Lower leg skin (tissue), 4 donors: ENCODE measurements at regions not wholly inside any gene's neighbourhood (a gene's known extent, or its start where the extent isn't known, plus 50 kb on each side); places are given as distances from the start of the nearest gene placed in this dataset.

ENCODE experiments used
- DNase-seq, 2 donors: peaks; one replicate each; pipeline ENCODE4 v3.0.0-alpha.2; 2019; ENCODE audit warnings: low spot score in 2 of 2
- H3K4me3 ChIP-seq: fragments of 200-600 bp; sonication (generic); 2 replicates; pipeline ENCODE4 v1.5.1; 2017; ENCODE audit warnings: mild to moderate bottlenecking, low read depth; ENCODE audit not compliant: poor library complexity, severe bottlenecking
- POLR2A ChIP-seq, 2 donors: fragments of 450-650 bp; IDR thresholded peaks; one replicate each; pipeline ENCODE4 v1.6.1; 2016 to 2017; ENCODE audit warnings: antibody characterized with exemption in 2 of 2, mild to moderate bottlenecking in 1 of 2, moderate library complexity in 1 of 2
- WGBS, 2 donors: methylation state at CpG; one replicate each; pipeline ENCODE4 v1.1.5; 2018; 5-methylcytosine and 5-hydroxymethylcytosine counted together
- intact Hi-C: fragments of 100-400 bp; cut with DNase I; formaldehyde crosslinking; loops from one replicate; pipeline ENCODE4 v1.15.0; 2023; ENCODE audit warnings: low total_unique reads
- TF ChIP-seq, protein P1 (sequence below), 3 donors: fragments of 450-650 bp; IDR thresholded peaks; one replicate each; pipeline ENCODE4 v1.5.1; 2016; ENCODE audit warnings: antibody characterized with exemption in 3 of 3, mild to moderate bottlenecking in 3 of 3, moderate library complexity in 2 of 3

DNA sequence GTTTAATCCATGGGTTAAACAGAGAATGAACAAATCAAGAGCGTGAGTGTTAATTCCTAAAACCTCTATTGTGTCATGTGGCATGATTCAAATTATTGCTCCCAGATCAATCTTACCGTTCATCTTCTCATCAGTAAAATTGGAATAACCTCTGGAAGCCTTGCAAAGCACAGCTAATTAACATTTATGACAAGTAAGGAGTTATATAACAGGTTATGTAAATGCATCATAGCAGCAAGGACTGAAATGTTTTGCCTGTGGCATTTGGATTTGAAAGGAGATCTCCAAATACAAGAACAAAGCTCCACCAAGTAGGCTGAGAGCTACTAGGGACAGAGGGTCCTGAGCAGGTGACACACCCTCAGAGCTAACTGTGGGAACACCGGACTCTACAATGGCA is 502.9 kb upstream of the CELF2 start:
- H3K4me3 ChIP-seq = no peak overlapping the region
- no peak for TF ChIP-seq POLR2A (IDR thresholded peaks at IDR 0.05)
- TF ChIP-seq, protein P1, sequence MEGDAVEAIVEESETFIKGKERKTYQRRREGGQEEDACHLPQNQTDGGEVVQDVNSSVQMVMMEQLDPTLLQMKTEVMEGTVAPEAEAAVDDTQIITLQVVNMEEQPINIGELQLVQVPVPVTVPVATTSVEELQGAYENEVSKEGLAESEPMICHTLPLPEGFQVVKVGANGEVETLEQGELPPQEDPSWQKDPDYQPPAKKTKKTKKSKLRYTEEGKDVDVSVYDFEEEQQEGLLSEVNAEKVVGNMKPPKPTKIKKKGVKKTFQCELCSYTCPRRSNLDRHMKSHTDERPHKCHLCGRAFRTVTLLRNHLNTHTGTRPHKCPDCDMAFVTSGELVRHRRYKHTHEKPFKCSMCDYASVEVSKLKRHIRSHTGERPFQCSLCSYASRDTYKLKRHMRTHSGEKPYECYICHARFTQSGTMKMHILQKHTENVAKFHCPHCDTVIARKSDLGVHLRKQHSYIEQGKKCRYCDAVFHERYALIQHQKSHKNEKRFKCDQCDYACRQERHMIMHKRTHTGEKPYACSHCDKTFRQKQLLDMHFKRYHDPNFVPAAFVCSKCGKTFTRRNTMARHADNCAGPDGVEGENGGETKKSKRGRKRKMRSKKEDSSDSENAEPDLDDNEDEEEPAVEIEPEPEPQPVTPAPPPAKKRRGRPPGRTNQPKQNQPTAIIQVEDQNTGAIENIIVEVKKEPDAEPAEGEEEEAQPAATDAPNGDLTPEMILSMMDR (IDR thresholded peaks at IDR 0.05) = no peak
- intact Hi-C loops = no loop called here
- DNase-seq = no peak
- WGBS, 2 donors = 57 to 58% methylated on average over 3 of the region's 3 CpGs

DNA sequence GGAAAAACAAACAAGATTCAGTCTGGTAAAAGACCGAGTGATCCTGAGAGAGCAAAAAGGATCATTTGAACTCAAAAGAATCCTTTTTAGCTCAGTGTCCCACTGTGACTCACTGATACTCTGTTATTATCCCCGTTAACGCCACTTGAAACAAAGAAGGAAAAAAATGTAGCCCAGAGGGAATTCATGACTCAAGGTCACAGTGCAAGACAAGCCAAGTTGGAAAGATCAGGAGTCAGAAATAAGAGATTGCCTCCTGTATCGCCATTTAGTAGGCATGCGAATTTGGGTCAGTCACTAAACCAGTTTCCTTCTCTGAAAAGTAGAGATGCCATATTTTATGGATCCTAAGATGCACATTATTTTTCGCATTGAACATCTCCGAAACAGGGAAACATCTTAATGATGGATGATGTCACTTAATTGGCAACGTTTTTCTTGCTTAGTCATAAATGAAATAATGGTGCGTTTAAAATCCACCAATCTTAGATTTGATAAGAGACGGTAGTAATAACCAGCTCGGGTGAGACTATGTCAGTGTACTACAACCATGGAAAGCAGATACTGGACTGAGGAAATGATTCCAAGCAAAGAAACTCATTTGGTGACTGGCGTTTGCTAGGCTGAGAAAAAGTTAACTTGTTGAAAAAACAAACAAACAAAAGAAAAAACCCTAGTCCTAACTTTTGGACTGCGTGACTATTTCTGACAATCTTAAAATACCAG is 502.0 kb upstream of the CELF2 start:
- intact Hi-C loops = no loop called here
- WGBS, 2 donors = 37 to 39% methylated on average over 13 of the region's 13 CpGs
- H3K4me3 ChIP-seq = no peak overlapping the region
- peak in 1 of 2 donors; percentile 17 for DNase-seq
- TF ChIP-seq, protein P1 (IDR thresholded peaks at IDR 0.05) = no peak

DNA sequence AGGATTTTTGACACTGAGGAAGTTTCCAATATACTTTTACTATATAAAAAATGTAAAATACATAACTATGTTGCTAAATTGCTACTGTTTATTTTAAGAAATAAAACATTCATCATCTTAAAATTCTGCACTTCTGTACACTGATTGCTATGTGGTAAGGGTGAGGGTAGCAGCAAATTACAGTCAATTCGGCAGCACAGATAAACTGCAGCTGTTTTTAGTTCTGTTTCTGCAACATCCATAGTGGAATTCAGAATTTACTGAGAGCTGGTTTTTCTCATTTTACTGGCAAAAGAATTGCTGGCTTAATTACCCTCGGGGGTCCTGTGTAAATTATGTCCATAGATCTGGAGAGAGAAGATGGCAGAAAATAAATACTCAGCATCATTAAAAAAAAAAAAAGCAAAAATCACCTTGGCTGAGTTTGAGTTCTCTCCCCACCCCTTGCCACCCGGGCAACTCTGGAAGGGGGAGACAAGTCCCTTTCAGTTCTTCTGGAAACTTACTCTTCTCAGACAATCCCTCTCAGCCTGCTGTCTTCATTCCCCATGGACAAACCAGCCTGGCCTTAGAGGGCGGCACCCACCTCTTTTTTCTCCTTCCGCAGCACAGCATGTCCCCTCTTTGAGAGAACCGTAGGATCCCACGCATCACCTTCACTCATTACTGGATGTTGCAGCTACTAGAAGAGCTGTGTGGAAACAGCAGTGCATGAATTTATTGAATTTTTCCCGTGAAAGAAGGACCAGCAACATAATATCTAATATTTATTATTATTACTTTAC is 501.1 kb upstream of the CELF2 start:
- intact Hi-C loops = no loop called here
- H3K4me3 ChIP-seq = no peak overlapping the region
- no peak for TF ChIP-seq POLR2A (IDR thresholded peaks at IDR 0.05)
- TF ChIP-seq, protein P1 (IDR thresholded peaks at IDR 0.05) = no peak
- 61 to 68% methylated on average over 8 of the region's 8 CpGs for WGBS, 2 donors
- no peak for DNase-seq

DNA sequence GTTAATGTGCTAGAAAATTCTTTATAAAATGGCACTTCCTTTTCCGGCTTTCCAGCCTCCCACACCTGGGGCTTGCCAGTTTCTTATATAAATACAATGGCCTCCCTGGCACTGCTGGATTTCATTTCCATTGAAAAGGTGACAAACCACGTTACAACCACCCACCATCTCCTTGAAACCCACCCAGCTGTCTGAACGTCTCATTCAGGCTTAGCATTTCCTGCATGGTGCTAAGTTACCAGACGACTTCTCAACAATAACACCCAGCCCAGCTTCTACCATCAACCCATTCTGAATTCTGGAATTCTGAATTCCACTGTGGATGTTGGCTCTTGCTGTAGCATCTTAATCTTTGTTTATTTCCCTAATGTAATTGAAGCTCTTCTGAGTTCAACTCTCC is 499.8 kb upstream of the CELF2 start:
- no peak for DNase-seq
- H3K4me3 ChIP-seq = no peak overlapping the region
- TF ChIP-seq, protein P1 (IDR thresholded peaks at IDR 0.05) = no peak
- TF ChIP-seq POLR2A (IDR thresholded peaks at IDR 0.05) = no peak
- 67 to 72% methylated on average over 4 of the region's 4 CpGs for WGBS, 2 donors
- intact Hi-C loops = no loop called here

DNA sequence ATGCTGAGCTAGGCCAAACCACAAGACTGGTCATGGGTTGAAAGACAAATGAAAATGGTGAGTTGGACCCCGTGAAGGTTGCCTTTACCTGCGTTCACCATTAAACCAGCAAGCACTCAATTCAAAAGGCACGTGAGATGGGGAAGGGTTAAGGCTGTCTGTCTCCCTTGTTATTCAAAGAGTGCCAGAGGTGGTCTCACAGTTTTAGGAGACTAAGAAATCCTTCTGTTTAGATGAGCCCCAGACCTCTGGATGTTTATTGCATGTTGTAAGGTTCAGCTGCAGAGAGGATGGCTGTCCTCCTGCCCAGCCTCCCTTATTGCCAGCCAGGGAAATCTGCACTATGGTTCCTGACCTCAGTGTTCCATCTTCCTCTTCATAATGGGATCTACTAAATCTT is 498.0 kb upstream of the CELF2 start:
- intact Hi-C loops = no loop called here
- no peak overlapping the region for H3K4me3 ChIP-seq
- WGBS, 2 donors = 93 to 96% methylated on average over 3 of the region's 3 CpGs
- DNase-seq = no peak
- no peak for TF ChIP-seq POLR2A (IDR thresholded peaks at IDR 0.05)
- TF ChIP-seq, protein P1 (IDR thresholded peaks at IDR 0.05) = no peak
